ENCODE measurements at regions not wholly inside any gene's neighbourhood (a gene's known extent, or its start where the extent isn't known, plus 50 kb on each side); places are given as distances from the start of the nearest gene placed in this dataset.

DNA sequence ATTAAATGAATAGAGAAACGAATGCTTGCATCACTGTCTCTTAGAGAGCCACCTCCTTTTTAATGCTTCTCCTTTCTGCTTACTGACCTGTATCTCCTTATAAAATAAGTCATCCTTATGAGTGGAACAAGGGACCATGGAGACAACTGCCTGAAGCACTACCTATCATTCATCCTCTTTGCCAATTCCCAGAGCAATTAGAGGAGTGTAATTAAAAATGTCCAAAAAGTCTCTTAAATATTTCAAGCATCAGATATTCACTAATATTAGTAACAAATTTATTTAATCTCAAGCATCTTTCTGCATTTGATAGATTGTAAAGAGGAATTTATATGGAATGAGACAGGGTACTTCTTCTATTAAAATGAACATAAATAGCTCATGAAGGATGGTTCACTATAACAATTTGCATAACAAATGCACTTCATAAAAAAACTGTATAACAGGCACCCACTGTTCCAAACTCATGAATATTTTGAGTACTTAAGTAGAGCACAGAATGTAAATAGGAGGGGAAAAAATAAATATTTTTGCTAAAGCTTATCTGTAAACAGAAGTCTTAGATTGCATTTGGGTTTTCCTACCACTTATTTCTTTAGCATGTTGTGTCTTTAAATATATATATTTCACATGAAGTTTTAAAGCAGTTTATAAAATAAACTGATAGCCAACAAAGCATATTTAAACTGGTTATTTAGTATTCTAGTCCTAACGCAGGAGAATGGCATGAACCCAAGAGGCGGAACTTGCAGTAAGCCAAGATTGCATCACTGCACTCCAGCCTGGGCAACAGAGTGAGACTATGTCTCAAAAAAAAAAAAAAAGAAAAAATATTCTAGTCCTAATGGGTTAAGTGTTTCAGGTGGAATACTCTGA is 269.3 kb downstream of the TBL1XR1 start (continued):
- TF ChIP-seq, protein P1, sequence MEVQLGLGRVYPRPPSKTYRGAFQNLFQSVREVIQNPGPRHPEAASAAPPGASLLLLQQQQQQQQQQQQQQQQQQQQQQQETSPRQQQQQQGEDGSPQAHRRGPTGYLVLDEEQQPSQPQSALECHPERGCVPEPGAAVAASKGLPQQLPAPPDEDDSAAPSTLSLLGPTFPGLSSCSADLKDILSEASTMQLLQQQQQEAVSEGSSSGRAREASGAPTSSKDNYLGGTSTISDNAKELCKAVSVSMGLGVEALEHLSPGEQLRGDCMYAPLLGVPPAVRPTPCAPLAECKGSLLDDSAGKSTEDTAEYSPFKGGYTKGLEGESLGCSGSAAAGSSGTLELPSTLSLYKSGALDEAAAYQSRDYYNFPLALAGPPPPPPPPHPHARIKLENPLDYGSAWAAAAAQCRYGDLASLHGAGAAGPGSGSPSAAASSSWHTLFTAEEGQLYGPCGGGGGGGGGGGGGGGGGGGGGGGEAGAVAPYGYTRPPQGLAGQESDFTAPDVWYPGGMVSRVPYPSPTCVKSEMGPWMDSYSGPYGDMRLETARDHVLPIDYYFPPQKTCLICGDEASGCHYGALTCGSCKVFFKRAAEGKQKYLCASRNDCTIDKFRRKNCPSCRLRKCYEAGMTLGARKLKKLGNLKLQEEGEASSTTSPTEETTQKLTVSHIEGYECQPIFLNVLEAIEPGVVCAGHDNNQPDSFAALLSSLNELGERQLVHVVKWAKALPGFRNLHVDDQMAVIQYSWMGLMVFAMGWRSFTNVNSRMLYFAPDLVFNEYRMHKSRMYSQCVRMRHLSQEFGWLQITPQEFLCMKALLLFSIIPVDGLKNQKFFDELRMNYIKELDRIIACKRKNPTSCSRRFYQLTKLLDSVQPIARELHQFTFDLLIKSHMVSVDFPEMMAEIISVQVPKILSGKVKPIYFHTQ (CRISPR knock-in tag; IDR thresholded peaks at IDR 0.05), result no peak
- TF ChIP-seq, protein P2, sequence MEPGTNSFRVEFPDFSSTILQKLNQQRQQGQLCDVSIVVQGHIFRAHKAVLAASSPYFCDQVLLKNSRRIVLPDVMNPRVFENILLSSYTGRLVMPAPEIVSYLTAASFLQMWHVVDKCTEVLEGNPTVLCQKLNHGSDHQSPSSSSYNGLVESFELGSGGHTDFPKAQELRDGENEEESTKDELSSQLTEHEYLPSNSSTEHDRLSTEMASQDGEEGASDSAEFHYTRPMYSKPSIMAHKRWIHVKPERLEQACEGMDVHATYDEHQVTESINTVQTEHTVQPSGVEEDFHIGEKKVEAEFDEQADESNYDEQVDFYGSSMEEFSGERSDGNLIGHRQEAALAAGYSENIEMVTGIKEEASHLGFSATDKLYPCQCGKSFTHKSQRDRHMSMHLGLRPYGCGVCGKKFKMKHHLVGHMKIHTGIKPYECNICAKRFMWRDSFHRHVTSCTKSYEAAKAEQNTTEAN (CRISPR knock-in tag; IDR thresholded peaks at IDR 0.05), result no peak

DNA sequence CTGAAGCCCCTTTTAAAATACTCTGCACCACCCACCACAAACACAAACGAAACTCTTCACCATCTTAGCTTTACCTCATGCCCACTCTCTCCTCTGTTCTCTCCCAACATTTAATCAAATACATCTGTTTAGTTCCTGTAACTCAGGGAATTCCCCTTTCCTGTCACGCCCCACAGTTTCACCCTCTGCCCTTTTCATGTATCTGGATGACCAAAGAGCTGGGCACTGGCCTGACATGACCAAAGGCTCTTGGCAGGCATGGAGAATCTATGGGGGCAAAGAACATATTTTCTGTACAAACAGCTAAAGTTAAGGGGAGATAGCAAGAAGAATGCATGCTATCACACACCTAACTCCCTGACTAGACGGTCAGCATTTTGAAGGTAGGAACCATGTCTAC is 270.0 kb downstream of the TBL1XR1 start:
- CTCF ChIA-PET, result interaction anchor here (1.2 to 1.3 kb wide), 2 partner anchors 55 to 263 kb away, joined by 3 read pairs; no protein-coding TSS in a partner anchor
- ATAC-seq (no peak), DNase-seq (ENCODE audit: low spot score) (no peak)
- peaks cover 4% of the 10 kb centered on the region; the same call in 1 of the 2 replicates for H3K36me3 Mint-ChIP-seq
- TF ChIP-seq, protein P3, sequence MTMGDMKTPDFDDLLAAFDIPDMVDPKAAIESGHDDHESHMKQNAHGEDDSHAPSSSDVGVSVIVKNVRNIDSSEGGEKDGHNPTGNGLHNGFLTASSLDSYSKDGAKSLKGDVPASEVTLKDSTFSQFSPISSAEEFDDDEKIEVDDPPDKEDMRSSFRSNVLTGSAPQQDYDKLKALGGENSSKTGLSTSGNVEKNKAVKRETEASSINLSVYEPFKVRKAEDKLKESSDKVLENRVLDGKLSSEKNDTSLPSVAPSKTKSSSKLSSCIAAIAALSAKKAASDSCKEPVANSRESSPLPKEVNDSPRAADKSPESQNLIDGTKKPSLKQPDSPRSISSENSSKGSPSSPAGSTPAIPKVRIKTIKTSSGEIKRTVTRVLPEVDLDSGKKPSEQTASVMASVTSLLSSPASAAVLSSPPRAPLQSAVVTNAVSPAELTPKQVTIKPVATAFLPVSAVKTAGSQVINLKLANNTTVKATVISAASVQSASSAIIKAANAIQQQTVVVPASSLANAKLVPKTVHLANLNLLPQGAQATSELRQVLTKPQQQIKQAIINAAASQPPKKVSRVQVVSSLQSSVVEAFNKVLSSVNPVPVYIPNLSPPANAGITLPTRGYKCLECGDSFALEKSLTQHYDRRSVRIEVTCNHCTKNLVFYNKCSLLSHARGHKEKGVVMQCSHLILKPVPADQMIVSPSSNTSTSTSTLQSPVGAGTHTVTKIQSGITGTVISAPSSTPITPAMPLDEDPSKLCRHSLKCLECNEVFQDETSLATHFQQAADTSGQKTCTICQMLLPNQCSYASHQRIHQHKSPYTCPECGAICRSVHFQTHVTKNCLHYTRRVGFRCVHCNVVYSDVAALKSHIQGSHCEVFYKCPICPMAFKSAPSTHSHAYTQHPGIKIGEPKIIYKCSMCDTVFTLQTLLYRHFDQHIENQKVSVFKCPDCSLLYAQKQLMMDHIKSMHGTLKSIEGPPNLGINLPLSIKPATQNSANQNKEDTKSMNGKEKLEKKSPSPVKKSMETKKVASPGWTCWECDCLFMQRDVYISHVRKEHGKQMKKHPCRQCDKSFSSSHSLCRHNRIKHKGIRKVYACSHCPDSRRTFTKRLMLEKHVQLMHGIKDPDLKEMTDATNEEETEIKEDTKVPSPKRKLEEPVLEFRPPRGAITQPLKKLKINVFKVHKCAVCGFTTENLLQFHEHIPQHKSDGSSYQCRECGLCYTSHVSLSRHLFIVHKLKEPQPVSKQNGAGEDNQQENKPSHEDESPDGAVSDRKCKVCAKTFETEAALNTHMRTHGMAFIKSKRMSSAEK (CRISPR knock-in tag; IDR thresholded peaks at IDR 0.05; ENCODE audit: borderline replicate concordance), result no peak
- TF ChIP-seq ZNF423 (CRISPR knock-in tag; IDR thresholded peaks at IDR 0.05), result no peak
- TF ChIP-seq NFE2L1 (CRISPR knock-in tag; IDR thresholded peaks at IDR 0.05), result no peak
- TF ChIP-seq ZNF317 (CRISPR knock-in tag; IDR thresholded peaks at IDR 0.05; ENCODE audit: borderline replicate concordance, low read depth), result no peak
- TF ChIP-seq, protein P4, sequence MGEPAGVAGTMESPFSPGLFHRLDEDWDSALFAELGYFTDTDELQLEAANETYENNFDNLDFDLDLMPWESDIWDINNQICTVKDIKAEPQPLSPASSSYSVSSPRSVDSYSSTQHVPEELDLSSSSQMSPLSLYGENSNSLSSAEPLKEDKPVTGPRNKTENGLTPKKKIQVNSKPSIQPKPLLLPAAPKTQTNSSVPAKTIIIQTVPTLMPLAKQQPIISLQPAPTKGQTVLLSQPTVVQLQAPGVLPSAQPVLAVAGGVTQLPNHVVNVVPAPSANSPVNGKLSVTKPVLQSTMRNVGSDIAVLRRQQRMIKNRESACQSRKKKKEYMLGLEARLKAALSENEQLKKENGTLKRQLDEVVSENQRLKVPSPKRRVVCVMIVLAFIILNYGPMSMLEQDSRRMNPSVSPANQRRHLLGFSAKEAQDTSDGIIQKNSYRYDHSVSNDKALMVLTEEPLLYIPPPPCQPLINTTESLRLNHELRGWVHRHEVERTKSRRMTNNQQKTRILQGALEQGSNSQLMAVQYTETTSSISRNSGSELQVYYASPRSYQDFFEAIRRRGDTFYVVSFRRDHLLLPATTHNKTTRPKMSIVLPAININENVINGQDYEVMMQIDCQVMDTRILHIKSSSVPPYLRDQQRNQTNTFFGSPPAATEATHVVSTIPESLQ (CRISPR knock-in tag; IDR thresholded peaks at IDR 0.05), result no peak
- no peak for TF ChIP-seq KAT7 (CRISPR knock-in tag; IDR thresholded peaks at IDR 0.05; ENCODE audit: borderline replicate concordance)
- no peak for TF ChIP-seq EMX1 (CRISPR knock-in tag; IDR thresholded peaks at IDR 0.05)
- TF ChIP-seq, protein P5, sequence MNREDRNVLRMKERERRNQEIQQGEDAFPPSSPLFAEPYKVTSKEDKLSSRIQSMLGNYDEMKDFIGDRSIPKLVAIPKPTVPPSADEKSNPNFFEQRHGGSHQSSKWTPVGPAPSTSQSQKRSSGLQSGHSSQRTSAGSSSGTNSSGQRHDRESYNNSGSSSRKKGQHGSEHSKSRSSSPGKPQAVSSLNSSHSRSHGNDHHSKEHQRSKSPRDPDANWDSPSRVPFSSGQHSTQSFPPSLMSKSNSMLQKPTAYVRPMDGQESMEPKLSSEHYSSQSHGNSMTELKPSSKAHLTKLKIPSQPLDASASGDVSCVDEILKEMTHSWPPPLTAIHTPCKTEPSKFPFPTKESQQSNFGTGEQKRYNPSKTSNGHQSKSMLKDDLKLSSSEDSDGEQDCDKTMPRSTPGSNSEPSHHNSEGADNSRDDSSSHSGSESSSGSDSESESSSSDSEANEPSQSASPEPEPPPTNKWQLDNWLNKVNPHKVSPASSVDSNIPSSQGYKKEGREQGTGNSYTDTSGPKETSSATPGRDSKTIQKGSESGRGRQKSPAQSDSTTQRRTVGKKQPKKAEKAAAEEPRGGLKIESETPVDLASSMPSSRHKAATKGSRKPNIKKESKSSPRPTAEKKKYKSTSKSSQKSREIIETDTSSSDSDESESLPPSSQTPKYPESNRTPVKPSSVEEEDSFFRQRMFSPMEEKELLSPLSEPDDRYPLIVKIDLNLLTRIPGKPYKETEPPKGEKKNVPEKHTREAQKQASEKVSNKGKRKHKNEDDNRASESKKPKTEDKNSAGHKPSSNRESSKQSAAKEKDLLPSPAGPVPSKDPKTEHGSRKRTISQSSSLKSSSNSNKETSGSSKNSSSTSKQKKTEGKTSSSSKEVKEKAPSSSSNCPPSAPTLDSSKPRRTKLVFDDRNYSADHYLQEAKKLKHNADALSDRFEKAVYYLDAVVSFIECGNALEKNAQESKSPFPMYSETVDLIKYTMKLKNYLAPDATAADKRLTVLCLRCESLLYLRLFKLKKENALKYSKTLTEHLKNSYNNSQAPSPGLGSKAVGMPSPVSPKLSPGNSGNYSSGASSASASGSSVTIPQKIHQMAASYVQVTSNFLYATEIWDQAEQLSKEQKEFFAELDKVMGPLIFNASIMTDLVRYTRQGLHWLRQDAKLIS (CRISPR knock-in tag; IDR thresholded peaks at IDR 0.05; ENCODE audit: borderline replicate concordance), result no peak
- no peaks in the 10 kb centered on the region for H3K27me3 Mint-ChIP-seq (ENCODE audit: low read depth)
- no peak overlapping the region for H3K4me3 Mint-ChIP-seq
- H3K4me1 Mint-ChIP-seq, result peaks cover 6% of the 10 kb centered on the region; the same call in 1 of the 2 replicates
- peaks cover 9% of the 10 kb centered on the region for H3K9me3 Mint-ChIP-seq
- POLR2A ChIA-PET, result no interaction called here
- H3K27ac Mint-ChIP-seq, result no peak overlapping the region

Measured in WTC11 (cell line).